ENCODE measurements at regions not wholly inside any gene's neighbourhood (a gene's known extent, or its start where the extent isn't known, plus 50 kb on each side); places are given as distances from the start of the nearest gene placed in this dataset.

GRCh38 chr12:4047421-4047820 is 174.2 kb upstream of the PARP11 start:
- H2AFZ ChIP-seq (ENCODE audit: low read depth) = no peak overlapping the region
- no peaks in the 10 kb centered on the region for H3K9me3 ChIP-seq
- no peak overlapping the region for H3K4me3 ChIP-seq (ENCODE audit: low read depth in 2 of 2, low read length in 1 of 2)
- POLR2A ChIA-PET = no interaction called here
- H3K79me2 ChIP-seq (ENCODE audit: insufficient read depth) = no peaks in the 10 kb centered on the region
- CTCF ChIA-PET = interaction anchor here (1.4 kb wide), 1 partner anchor 9 kb away, joined by 4 read pairs; no protein-coding TSS in a partner anchor
- H3K36me3 ChIP-seq (replicated peaks in 1 of 2; ENCODE audit: control insufficient read depth in 1 of 2, insufficient read depth in 2 of 2, low read length in 1 of 2) = no peaks in the 10 kb centered on the region
- peaks cover 55% of the 10 kb centered on the region for H3K27me3 ChIP-seq (ENCODE audit: insufficient read depth)
- no peaks in the 10 kb centered on the region for H3K9me2 ChIP-seq
- H3K9ac ChIP-seq = no peak overlapping the region
- no peak overlapping the region for H3K4me2 ChIP-seq
- no peak for TF ChIP-seq TCF12 (IDR thresholded peaks at IDR 0.05)
- TF ChIP-seq FOXJ3 (CRISPR knock-in tag; IDR thresholded peaks at IDR 0.05) = no peak
- no peak for TF ChIP-seq CHD2 (IDR thresholded peaks at IDR 0.05; ENCODE audit: low read length, partially characterized antibody)
- TF ChIP-seq TAF1 (IDR thresholded peaks at IDR 0.05; ENCODE audit: borderline replicate concordance, low read depth, low read length) = no peak
- TF ChIP-seq PBX3 (IDR thresholded peaks at IDR 0.05) = no peak
- TF ChIP-seq, protein P1, sequence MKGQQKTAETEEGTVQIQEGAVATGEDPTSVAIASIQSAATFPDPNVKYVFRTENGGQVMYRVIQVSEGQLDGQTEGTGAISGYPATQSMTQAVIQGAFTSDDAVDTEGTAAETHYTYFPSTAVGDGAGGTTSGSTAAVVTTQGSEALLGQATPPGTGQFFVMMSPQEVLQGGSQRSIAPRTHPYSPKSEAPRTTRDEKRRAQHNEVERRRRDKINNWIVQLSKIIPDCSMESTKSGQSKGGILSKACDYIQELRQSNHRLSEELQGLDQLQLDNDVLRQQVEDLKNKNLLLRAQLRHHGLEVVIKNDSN (IDR thresholded peaks at IDR 0.05; ENCODE audit: borderline replicate concordance, low read depth) = no peak
- no peak for TF ChIP-seq EP300 (IDR thresholded peaks at IDR 0.05; ENCODE audit: borderline replicate concordance in 1 of 2, low read depth in 1 of 2, low read length in 1 of 2)
- no peak for TF ChIP-seq MEF2A (IDR thresholded peaks at IDR 0.05; ENCODE audit: borderline replicate concordance, low read depth)
- no peaks in the 10 kb centered on the region for H4K20me1 ChIP-seq (ENCODE audit: insufficient read depth)
- no peaks in the 10 kb centered on the region for H3K4me1 ChIP-seq (ENCODE audit: control insufficient read depth in 1 of 2, insufficient read depth in 2 of 2, low read depth in 1 of 2, low read length in 1 of 2)
- H3K27ac ChIP-seq (ENCODE audit: low read depth in 2 of 2, low read length in 1 of 2) = no peak overlapping the region
- 8% methylated on average over 7 of the region's 7 CpGs for WGBS (ENCODE audit: low lambda C conversion rate)
- no peak for DNase-seq
- no peaks in the 10 kb centered on the region for H3F3A ChIP-seq (replicated peaks; ENCODE audit: insufficient read depth)

- H3K4me3 ChIP-seq (ENCODE audit: low read depth in 2 of 2, low read length in 1 of 2) = no peak overlapping the region
- no peak overlapping the region for H3K9ac ChIP-seq
- no peaks in the 10 kb centered on the region for H3K9me2 ChIP-seq
- TF ChIP-seq GABPA (IDR thresholded peaks at IDR 0.05; ENCODE audit: low read depth) = no peak
- TF ChIP-seq TAF1 (IDR thresholded peaks at IDR 0.05; ENCODE audit: borderline replicate concordance, low read depth, low read length) = no peak
- TF ChIP-seq GATA2 (CRISPR knock-in tag; IDR thresholded peaks at IDR 0.05) = no peak
- TF ChIP-seq SMC3 (IDR thresholded peaks at IDR 0.05; ENCODE audit: low read depth, low read length) = no peak
- no peak for TF ChIP-seq TEAD4 (IDR thresholded peaks at IDR 0.05; ENCODE audit: borderline replicate concordance, insufficient read depth)
- no peak for TF ChIP-seq FOXM1 (IDR thresholded peaks at IDR 0.05; ENCODE audit: low read depth)
- no peak for TF ChIP-seq POLR2AphosphoS5 (IDR thresholded peaks at IDR 0.05; ENCODE audit: low read depth, low read length)
- no peak for TF ChIP-seq FOXJ3 (CRISPR knock-in tag; IDR thresholded peaks at IDR 0.05)
- TF ChIP-seq SIN3A (IDR thresholded peaks at IDR 0.05; ENCODE audit: borderline replicate concordance, low read depth, low read length) = no peak
- no peak for TF ChIP-seq MXI1 (IDR thresholded peaks at IDR 0.05; ENCODE audit: low read depth, low read length)
- TF ChIP-seq, protein P2, sequence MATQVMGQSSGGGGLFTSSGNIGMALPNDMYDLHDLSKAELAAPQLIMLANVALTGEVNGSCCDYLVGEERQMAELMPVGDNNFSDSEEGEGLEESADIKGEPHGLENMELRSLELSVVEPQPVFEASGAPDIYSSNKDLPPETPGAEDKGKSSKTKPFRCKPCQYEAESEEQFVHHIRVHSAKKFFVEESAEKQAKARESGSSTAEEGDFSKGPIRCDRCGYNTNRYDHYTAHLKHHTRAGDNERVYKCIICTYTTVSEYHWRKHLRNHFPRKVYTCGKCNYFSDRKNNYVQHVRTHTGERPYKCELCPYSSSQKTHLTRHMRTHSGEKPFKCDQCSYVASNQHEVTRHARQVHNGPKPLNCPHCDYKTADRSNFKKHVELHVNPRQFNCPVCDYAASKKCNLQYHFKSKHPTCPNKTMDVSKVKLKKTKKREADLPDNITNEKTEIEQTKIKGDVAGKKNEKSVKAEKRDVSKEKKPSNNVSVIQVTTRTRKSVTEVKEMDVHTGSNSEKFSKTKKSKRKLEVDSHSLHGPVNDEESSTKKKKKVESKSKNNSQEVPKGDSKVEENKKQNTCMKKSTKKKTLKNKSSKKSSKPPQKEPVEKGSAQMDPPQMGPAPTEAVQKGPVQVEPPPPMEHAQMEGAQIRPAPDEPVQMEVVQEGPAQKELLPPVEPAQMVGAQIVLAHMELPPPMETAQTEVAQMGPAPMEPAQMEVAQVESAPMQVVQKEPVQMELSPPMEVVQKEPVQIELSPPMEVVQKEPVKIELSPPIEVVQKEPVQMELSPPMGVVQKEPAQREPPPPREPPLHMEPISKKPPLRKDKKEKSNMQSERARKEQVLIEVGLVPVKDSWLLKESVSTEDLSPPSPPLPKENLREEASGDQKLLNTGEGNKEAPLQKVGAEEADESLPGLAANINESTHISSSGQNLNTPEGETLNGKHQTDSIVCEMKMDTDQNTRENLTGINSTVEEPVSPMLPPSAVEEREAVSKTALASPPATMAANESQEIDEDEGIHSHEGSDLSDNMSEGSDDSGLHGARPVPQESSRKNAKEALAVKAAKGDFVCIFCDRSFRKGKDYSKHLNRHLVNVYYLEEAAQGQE (IDR thresholded peaks at IDR 0.05; ENCODE audit: low read depth, low read length) = no peak
- TF ChIP-seq PBX3 (IDR thresholded peaks at IDR 0.05) = no peak
- no peak for TF ChIP-seq NFIC (IDR thresholded peaks at IDR 0.05; ENCODE audit: borderline replicate concordance)
- TF ChIP-seq JUND (IDR thresholded peaks at IDR 0.05) = no peak
- TF ChIP-seq, protein P1 (IDR thresholded peaks at IDR 0.05; ENCODE audit: borderline replicate concordance, low read depth) = no peak
- no peak for TF ChIP-seq USF2 (IDR thresholded peaks at IDR 0.05; ENCODE audit: borderline replicate concordance, low read depth, low read length)
- TF ChIP-seq CHD2 (IDR thresholded peaks at IDR 0.05; ENCODE audit: low read length, partially characterized antibody) = no peak
- TF ChIP-seq TCF12 (IDR thresholded peaks at IDR 0.05) = no peak
- no peak overlapping the region for H3K27ac ChIP-seq (ENCODE audit: low read depth in 2 of 2, low read length in 1 of 2)
- no peaks in the 10 kb centered on the region for H3K79me2 ChIP-seq (ENCODE audit: insufficient read depth)
- POLR2A ChIA-PET = no interaction called here
- H3K36me3 ChIP-seq (replicated peaks in 1 of 2; ENCODE audit: control insufficient read depth in 1 of 2, insufficient read depth in 2 of 2, low read length in 1 of 2) = no peaks in the 10 kb centered on the region
- CTCF ChIA-PET = interaction anchor here (1.4 kb wide), 1 partner anchor 8 kb away, joined by 4 read pairs; no protein-coding TSS in a partner anchor
- no peaks in the 10 kb centered on the region for H3F3A ChIP-seq (replicated peaks; ENCODE audit: insufficient read depth)
- DNase-seq = no peak
- no peaks in the 10 kb centered on the region for H3K4me1 ChIP-seq (ENCODE audit: control insufficient read depth in 1 of 2, insufficient read depth in 2 of 2, low read depth in 1 of 2, low read length in 1 of 2)
- no peak overlapping the region for H3K4me2 ChIP-seq
- H3K27me3 ChIP-seq (ENCODE audit: insufficient read depth) = peaks cover 60% of the 10 kb centered on the region
- H2AFZ ChIP-seq (ENCODE audit: low read depth) = no peak overlapping the region
- no peaks in the 10 kb centered on the region for H4K20me1 ChIP-seq (ENCODE audit: insufficient read depth)
- no peaks in the 10 kb centered on the region for H3K9me3 ChIP-seq
- under 1% methylated on average over 6 of the region's 6 CpGs for WGBS (ENCODE audit: low lambda C conversion rate)
Measured at GRCh38 chr12:4046495-4046840, 173.3 kb upstream of the PARP11 start.
